GM18867 (cell line): ENCODE measurements at regions not wholly inside any gene's neighbourhood (a gene's known extent, or its start where the extent isn't known, plus 50 kb on each side); places are given as distances from the start of the nearest gene placed in this dataset.

Source experiments
- ATAC-seq: cut with Tn5 transposase; IDR thresholded peaks from one replicate; pipeline ENCODE4 v1.9.1; 2021; ENCODE audit warnings: mild to moderate bottlenecking, moderate library complexity; ENCODE audit not compliant: unreplicated experiment

GRCh38 chr4:30429813-30430761 lies 290.1 kb upstream of the PCDH7 start:
- ATAC-seq, result no peak

- ATAC-seq, result no peak
Observed at GRCh38 chr4:30434656-30435055, 285.5 kb upstream of the PCDH7 start.

- no peak for ATAC-seq
Observed at GRCh38 chr4:30436394-30436793, 283.8 kb upstream of the PCDH7 start.

- ATAC-seq, result no peak
Observed at GRCh38 chr4:30437316-30437715, 282.9 kb upstream of the PCDH7 start.

GRCh38 chr4:30443289-30443688 lies 276.9 kb upstream of the PCDH7 start:
- ATAC-seq, result no peak

- ATAC-seq, result no peak
Observed at GRCh38 chr4:30450474-30450873, 269.7 kb upstream of the PCDH7 start.

GRCh38 chr4:30454504-30454903 lies 265.7 kb upstream of the PCDH7 start:
- ATAC-seq, result no peak

GRCh38 chr4:30456716-30457115 lies 263.5 kb upstream of the PCDH7 start:
- ATAC-seq, result no peak

GRCh38 chr4:30460818-30461217 lies 259.4 kb upstream of the PCDH7 start:
- ATAC-seq, result no peak

- ATAC-seq, result peak; percentile 55
Observed at GRCh38 chr4:30461218-30461617, 259.0 kb upstream of the PCDH7 start.

GRCh38 chr4:30462445-30463090 lies 257.6 kb upstream of the PCDH7 start:
- no peak for ATAC-seq

- no peak for ATAC-seq
Observed at GRCh38 chr4:30471861-30472260, 248.3 kb upstream of the PCDH7 start.

- no peak for ATAC-seq
Observed at GRCh38 chr4:30473225-30473624, 246.9 kb upstream of the PCDH7 start.

- no peak for ATAC-seq
Observed at GRCh38 chr4:30495251-30495650, 224.9 kb upstream of the PCDH7 start.

- ATAC-seq, result no peak
Observed at GRCh38 chr4:30495651-30496310, 224.4 kb upstream of the PCDH7 start.

- no peak for ATAC-seq
Observed at GRCh38 chr4:30511751-30512150, 208.4 kb upstream of the PCDH7 start.

GRCh38 chr4:30518211-30518610 lies 202.0 kb upstream of the PCDH7 start:
- ATAC-seq, result no peak

- no peak for ATAC-seq
Observed at GRCh38 chr4:30525662-30526315, 194.4 kb upstream of the PCDH7 start.

- ATAC-seq, result no peak
Observed at GRCh38 chr4:30535255-30535654, 184.9 kb upstream of the PCDH7 start.

- no peak for ATAC-seq
Observed at GRCh38 chr4:30536231-30536630, 183.9 kb upstream of the PCDH7 start.

GRCh38 chr4:30537456-30537855 lies 182.7 kb upstream of the PCDH7 start:
- no peak for ATAC-seq
